GM12865 (cell line): ENCODE measurements at regions not wholly inside any gene's neighbourhood (a gene's known extent, or its start where the extent isn't known, plus 50 kb on each side); places are given as distances from the start of the nearest gene placed in this dataset.

Source experiments
- DNase-seq: peaks from one replicate; pipeline ENCODE4 v3.0.0; 2010; ENCODE audit warnings: low read depth
- H3K4me3 ChIP-seq: 2 replicates; pipeline ENCODE4 v1.5.1; 2011; ENCODE audit warnings: mild to moderate bottlenecking, low read depth, low read length, control low read depth
- TF ChIP-seq, protein P1 (sequence below): IDR thresholded peaks from 2 replicates; pipeline ENCODE4 v1.5.1; 2011; ENCODE audit warnings: low read length, control low read depth, low read depth, inconsistent platforms; ENCODE audit not compliant: insufficient read depth; ENCODE audit errors: missing control alignments

DNA sequence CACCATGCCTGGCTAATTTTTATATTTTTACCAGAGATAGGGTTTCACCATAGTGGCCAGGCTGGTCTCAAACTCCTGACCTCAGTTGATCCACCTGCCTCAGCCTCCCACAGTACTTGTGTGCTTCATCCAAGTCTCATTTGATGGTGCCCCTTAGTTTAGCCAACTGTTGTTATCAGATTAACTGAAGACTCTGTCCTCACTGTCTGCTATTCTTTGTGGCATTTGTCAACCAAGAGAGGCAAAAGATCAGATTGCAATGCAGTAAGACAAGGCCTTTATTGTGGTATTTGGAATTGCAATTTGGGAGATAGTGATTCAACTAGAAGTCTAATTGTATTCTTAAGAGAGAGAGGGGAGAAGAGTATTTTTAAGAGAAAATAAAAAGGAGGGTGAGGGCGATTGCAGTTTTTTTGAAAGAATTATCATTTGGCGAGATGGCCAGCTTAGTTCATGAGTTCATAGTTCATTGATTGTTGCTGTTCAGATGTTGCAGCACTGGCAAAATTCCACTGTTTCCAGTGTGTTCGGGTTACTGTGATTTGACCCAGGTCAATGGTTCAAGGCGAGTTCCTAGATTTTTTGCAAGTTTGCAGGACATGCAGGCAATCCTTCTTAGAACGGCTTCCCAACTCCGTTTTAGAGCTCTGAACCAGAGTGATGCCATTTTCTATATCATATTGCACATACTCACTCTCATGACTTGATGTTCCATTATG lies 1156.9 kb downstream of the CDH9 start:
- H3K4me3 ChIP-seq = no peak overlapping the region
- DNase-seq = no peak
- TF ChIP-seq, protein P1, sequence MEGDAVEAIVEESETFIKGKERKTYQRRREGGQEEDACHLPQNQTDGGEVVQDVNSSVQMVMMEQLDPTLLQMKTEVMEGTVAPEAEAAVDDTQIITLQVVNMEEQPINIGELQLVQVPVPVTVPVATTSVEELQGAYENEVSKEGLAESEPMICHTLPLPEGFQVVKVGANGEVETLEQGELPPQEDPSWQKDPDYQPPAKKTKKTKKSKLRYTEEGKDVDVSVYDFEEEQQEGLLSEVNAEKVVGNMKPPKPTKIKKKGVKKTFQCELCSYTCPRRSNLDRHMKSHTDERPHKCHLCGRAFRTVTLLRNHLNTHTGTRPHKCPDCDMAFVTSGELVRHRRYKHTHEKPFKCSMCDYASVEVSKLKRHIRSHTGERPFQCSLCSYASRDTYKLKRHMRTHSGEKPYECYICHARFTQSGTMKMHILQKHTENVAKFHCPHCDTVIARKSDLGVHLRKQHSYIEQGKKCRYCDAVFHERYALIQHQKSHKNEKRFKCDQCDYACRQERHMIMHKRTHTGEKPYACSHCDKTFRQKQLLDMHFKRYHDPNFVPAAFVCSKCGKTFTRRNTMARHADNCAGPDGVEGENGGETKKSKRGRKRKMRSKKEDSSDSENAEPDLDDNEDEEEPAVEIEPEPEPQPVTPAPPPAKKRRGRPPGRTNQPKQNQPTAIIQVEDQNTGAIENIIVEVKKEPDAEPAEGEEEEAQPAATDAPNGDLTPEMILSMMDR = no peak

DNA sequence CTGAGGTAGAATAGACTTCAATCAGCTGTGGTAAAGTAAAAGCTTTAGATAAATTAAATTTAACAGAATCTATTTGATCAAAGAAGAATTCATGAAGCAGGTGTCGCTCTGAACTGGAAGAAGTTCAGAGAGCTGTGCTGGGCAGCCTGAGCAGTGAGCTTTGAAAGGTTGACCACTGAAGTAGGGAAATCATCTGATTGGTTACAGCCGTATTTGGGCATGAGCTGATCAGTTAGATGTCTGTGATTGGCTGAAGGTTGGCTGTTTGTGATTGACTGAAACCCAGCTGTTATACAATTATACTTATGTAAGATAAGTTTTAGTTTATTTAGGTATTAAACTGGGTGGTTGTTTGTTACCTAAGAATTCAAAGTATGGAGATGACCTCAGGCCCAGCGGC lies 1174.6 kb downstream of the CDH9 start:
- TF ChIP-seq, protein P1 = no peak
- no peak overlapping the region for H3K4me3 ChIP-seq
- DNase-seq = no peak

DNA sequence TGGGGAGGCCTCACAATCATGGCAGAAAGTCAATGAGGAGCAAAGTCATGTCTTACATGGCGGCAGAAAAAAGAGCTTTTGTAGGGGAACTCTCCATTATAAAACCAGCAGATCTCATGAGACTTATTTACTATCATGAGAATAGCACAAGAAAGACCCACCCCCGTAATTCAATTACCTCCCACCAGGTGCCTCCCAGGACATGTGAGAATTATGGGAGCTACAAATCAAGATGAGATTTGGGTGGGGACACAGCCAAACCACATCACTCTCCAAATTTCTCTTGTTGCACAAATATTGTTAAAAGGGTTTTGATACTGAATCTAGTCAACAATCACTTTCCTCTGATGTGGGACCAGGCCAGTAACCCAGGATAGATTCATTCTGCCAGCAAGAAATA lies 1176.1 kb downstream of the CDH9 start:
- TF ChIP-seq, protein P1 = no peak
- no peak for DNase-seq
- no peak overlapping the region for H3K4me3 ChIP-seq

GRCh38 chr5:25858019-25858418 lies 1180.4 kb downstream of the CDH9 start:
- TF ChIP-seq, protein P1 = no peak
- H3K4me3 ChIP-seq = no peak overlapping the region
- no peak for DNase-seq

DNA sequence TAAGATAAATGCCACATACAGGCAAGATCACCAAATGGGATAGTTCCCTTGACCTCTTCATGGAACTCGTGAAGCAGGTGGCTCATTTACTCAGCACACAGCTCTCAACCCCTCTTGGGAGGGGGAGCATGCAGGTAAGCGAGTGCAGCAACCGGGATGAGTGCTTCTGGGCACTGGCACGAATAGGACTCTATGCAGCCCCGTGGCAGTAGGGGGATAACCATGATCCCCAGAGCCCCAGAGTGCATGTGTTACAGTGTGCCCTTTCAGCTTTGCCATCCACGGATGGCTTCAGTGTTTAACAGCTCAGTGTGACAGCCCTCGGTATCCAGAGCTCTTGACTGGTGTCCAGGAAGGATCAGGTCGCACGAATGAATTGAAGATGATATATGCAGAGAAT lies 1187.1 kb downstream of the CDH9 start:
- TF ChIP-seq, protein P1 = no peak
- H3K4me3 ChIP-seq = no peak overlapping the region
- DNase-seq = no peak

DNA sequence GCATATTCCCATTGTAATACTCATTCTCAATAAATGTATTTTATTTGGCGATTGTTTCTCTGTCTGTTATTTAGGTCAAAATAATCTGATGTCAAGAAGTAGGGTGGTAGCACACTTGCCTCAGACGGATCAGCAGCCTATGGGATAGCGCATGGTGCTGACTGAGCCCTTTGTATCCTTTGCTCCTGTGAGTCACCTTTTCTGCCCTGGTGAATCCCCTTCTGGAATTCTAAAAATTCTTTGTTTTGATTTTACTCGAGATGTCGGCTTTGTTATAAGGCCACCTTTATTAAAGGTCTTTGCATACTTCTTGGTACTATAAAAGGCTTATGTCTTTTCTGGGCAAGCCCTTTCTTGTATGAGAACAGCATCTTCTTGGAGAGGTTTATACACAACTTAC lies 1187.8 kb downstream of the CDH9 start:
- no peak for DNase-seq
- TF ChIP-seq, protein P1 = no peak
- H3K4me3 ChIP-seq = no peak overlapping the region

- DNase-seq = no peak
- H3K4me3 ChIP-seq = no peak overlapping the region
- TF ChIP-seq, protein P1 = no peak
These were observed 1189.1 kb downstream of the CDH9 start for GRCh38 chr5:25849270-25849669.
